ENCODE measurements at regions not wholly inside any gene's neighbourhood (a gene's known extent, or its start where the extent isn't known, plus 50 kb on each side); places are given as distances from the start of the nearest gene placed in this dataset.

GRCh38 chr6:54991761-54992330, 145.3 kb downstream of the FAM83B start:
- ChIA-PET POLR2A (no interaction called here), CTCF (interaction anchor here (1.2 to 4.4 kb wide), 3 partner anchors 8 to 274 kb away, joined by 3 to 20 read pairs (median 7); no protein-coding TSS in a partner anchor)
- no peak for DNase-seq (ENCODE audit: extremely low spot score)
- TF ChIP-seq, protein P1, sequence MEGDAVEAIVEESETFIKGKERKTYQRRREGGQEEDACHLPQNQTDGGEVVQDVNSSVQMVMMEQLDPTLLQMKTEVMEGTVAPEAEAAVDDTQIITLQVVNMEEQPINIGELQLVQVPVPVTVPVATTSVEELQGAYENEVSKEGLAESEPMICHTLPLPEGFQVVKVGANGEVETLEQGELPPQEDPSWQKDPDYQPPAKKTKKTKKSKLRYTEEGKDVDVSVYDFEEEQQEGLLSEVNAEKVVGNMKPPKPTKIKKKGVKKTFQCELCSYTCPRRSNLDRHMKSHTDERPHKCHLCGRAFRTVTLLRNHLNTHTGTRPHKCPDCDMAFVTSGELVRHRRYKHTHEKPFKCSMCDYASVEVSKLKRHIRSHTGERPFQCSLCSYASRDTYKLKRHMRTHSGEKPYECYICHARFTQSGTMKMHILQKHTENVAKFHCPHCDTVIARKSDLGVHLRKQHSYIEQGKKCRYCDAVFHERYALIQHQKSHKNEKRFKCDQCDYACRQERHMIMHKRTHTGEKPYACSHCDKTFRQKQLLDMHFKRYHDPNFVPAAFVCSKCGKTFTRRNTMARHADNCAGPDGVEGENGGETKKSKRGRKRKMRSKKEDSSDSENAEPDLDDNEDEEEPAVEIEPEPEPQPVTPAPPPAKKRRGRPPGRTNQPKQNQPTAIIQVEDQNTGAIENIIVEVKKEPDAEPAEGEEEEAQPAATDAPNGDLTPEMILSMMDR (IDR thresholded peaks at IDR 0.05; ENCODE audit: control extremely low read depth, extremely low read depth, low read depth, missing control alignments): no peak

DNA sequence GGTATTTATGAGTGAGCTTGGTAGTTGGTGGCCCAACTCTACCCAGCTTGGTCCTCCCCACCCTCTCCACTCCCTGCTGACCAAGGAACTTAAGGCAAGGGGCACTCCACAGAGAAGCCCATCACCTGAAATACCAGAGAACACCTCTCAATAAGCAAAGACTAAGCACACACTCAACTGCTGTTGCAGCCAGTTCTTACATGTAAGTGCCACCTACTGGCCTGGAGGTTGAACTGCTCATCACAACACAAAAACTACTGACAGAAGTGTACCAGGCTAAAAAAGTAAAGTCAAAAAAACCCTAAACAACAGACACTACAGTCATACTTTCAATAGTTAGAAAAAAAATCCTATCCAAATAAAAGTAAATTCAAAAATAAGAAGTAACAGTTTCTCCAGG, 146.2 kb downstream of the FAM83B start:
- TF ChIP-seq, protein P1 (IDR thresholded peaks at IDR 0.05; ENCODE audit: control extremely low read depth, extremely low read depth, low read depth, missing control alignments): no peak
- POLR2A ChIA-PET: no interaction called here
- no peak for DNase-seq (ENCODE audit: extremely low spot score)
- CTCF ChIA-PET: interaction anchor here (0.9 to 4.4 kb wide), 5 partner anchors 8 to 274 kb away, joined by 3 to 20 read pairs (median 5); no protein-coding TSS in a partner anchor

DNA sequence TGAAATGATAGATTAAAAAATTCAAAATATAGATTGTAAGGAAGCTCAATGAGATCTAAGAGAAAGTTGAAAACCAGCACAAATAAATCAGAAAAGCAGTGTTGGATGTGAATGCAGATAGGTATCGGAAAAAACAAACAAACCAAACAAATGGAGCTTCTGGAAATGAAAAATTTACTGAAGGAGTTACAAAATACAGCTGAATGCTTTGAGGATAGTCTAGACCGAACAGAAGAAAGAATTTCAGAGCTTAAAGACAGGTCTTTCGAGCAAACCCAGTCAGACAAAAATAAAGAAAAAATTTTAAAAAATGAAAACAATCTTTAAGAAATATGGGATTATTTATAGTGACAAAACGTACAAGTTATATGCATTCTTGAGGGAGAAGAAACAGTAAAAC, 146.7 kb downstream of the FAM83B start:
- TF ChIP-seq, protein P1 (IDR thresholded peaks at IDR 0.05; ENCODE audit: control extremely low read depth, extremely low read depth, low read depth, missing control alignments): no peak
- CTCF ChIA-PET: interaction anchor here (0.9 to 4.4 kb wide), 5 partner anchors 9 to 275 kb away, joined by 3 to 20 read pairs (median 5); no protein-coding TSS in a partner anchor
- DNase-seq (ENCODE audit: extremely low spot score): no peak
- POLR2A ChIA-PET: no interaction called here

GRCh38 chr6:54993948-54994347, 147.4 kb downstream of the FAM83B start:
- no peak for DNase-seq (ENCODE audit: extremely low spot score)
- POLR2A ChIA-PET: no interaction called here
- CTCF ChIA-PET: interaction anchor here (0.7 to 4.4 kb wide), 6 partner anchors 8 to 276 kb away, joined by 3 to 20 read pairs (median 3); no protein-coding TSS in a partner anchor
- TF ChIP-seq, protein P1 (IDR thresholded peaks at IDR 0.05; ENCODE audit: control extremely low read depth, extremely low read depth, low read depth, missing control alignments): no peak

DNA sequence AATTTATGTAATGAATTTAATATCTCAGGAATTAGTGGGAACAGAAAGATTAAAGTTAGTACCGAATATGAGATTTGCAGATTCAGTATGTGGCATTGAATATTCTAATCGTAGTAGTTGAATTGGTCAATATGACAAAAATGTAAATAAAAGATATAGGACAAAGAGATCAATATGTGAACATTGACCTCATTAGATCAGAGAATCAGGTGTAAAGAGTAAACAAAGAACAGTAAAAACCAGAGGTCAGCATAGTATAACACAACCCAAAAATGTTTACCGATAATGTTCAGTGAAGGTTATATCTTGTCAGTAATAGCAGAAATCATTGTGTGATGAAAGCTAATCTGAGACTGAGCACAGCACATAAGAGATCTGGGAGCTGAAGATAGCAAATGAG, 152.0 kb downstream of the FAM83B start:
- no peak for DNase-seq (ENCODE audit: extremely low spot score)
- ChIA-PET CTCF (no interaction called here), POLR2A (no interaction called here)
- TF ChIP-seq, protein P1 (IDR thresholded peaks at IDR 0.05; ENCODE audit: control extremely low read depth, extremely low read depth, low read depth, missing control alignments): no peak

- TF ChIP-seq, protein P1 (IDR thresholded peaks at IDR 0.05; ENCODE audit: control extremely low read depth, extremely low read depth, low read depth, missing control alignments): no peak
- DNase-seq (ENCODE audit: extremely low spot score): no peak
- POLR2A ChIA-PET: no interaction called here
- CTCF ChIA-PET: interaction anchor here (1.5 to 1.6 kb wide), 2 partner anchors 11 to 19 kb away, joined by 4 to 5 read pairs; no protein-coding TSS in a partner anchor
Measured at GRCh38 chr6:55003719-55004430, 157.3 kb downstream of the FAM83B start.
